GM19099 (cell line): ENCODE measurements at regions not wholly inside any gene's neighbourhood (a gene's known extent, or its start where the extent isn't known, plus 50 kb on each side); places are given as distances from the start of the nearest gene placed in this dataset.

ENCODE experiments used
- POLR2A ChIP-seq: IDR thresholded peaks from 3 replicates; pipeline ENCODE4 v1.6.1; 2011; ENCODE audit warnings: low read depth; ENCODE audit not compliant: insufficient read length; ENCODE audit errors: extremely low read depth

GRCh38 chr7:25922296-25922695 lies 229.7 kb upstream of the NFE2L3 start:
- no peak for TF ChIP-seq POLR2A

GRCh38 chr7:25923741-25924460 lies 228.1 kb upstream of the NFE2L3 start:
- no peak for TF ChIP-seq POLR2A

GRCh38 chr7:25926009-25926408 lies 226.0 kb upstream of the NFE2L3 start:
- TF ChIP-seq POLR2A: no peak

- TF ChIP-seq POLR2A: no peak
These were observed 225.5 kb upstream of the NFE2L3 start for GRCh38 chr7:25926451-25926850.

GRCh38 chr7:25926891-25927625 lies 224.9 kb upstream of the NFE2L3 start:
- TF ChIP-seq POLR2A: no peak

- TF ChIP-seq POLR2A: no peak
These were observed 224.4 kb upstream of the NFE2L3 start for GRCh38 chr7:25927626-25927978.

- TF ChIP-seq POLR2A: no peak
These were observed 223.3 kb upstream of the NFE2L3 start for GRCh38 chr7:25928549-25929330.

GRCh38 chr7:25929448-25929847 lies 222.6 kb upstream of the NFE2L3 start:
- no peak for TF ChIP-seq POLR2A

GRCh38 chr7:25930492-25931048 lies 221.4 kb upstream of the NFE2L3 start:
- no peak for TF ChIP-seq POLR2A

- TF ChIP-seq POLR2A: no peak
These were observed 220.8 kb upstream of the NFE2L3 start for GRCh38 chr7:25931156-25931555.

GRCh38 chr7:25933921-25934320 lies 218.1 kb upstream of the NFE2L3 start:
- no peak for TF ChIP-seq POLR2A

- TF ChIP-seq POLR2A: no peak
These were observed 211.7 kb upstream of the NFE2L3 start for GRCh38 chr7:25940086-25940906.

GRCh38 chr7:25944777-25945515 lies 207.1 kb upstream of the NFE2L3 start:
- TF ChIP-seq POLR2A: no peak

GRCh38 chr7:25945608-25946007 lies 206.4 kb upstream of the NFE2L3 start:
- no peak for TF ChIP-seq POLR2A
